Nephron progenitor cell (in vitro differentiated cells): ENCODE measurements at regions not wholly inside any gene's neighbourhood (a gene's known extent, or its start where the extent isn't known, plus 50 kb on each side); places are given as distances from the start of the nearest gene placed in this dataset.
"Not testable (repeated sequence)": the region's sequence is repeated elsewhere in the genome, so short reads cannot be mapped to it uniquely, and the experiment has no call there.

Source experiments
- DNase-seq: peaks from one replicate; pipeline ENCODE4 v3.0.0; 2021
- H3K27ac Mint-ChIP-seq: 2 replicates; pipeline ENCODE4 v1.8.0; 2021; ENCODE audit warnings: mild to moderate bottlenecking, moderate library complexity, mixed read lengths
- H3K27me3 Mint-ChIP-seq: 2 replicates; pipeline ENCODE4 v1.8.0; 2021; ENCODE audit warnings: mild to moderate bottlenecking, low read depth, mixed read lengths; ENCODE audit not compliant: poor library complexity
- H3K36me3 Mint-ChIP-seq: 2 replicates; pipeline ENCODE4 v1.8.0; 2021; ENCODE audit warnings: low read depth, mixed read lengths
- H3K4me1 Mint-ChIP-seq: 2 replicates; pipeline ENCODE4 v1.8.0; 2021; ENCODE audit warnings: mixed read lengths
- H3K4me3 Mint-ChIP-seq: 2 replicates; pipeline ENCODE4 v1.8.0; 2021; ENCODE audit warnings: mild to moderate bottlenecking, moderate library complexity, mixed read lengths
- H3K9me3 Mint-ChIP-seq: 2 replicates; pipeline ENCODE4 v1.8.0; 2021; ENCODE audit warnings: mild to moderate bottlenecking, moderate library complexity, mixed read lengths
- TF ChIP-seq, protein P1 (sequence below): fragments of 200-600 bp; sonication (generic); IDR thresholded peaks from 2 replicates; pipeline ENCODE4 v1.5.0; 2021; ENCODE audit warnings: antibody characterized with exemption

- Mint-ChIP-seq H3K9me3 (no peaks in the 10 kb centered on the region), H3K4me1 (no peaks in the 10 kb centered on the region), H3K36me3 (no peaks in the 10 kb centered on the region), H3K27me3 (no peaks in the 10 kb centered on the region), H3K4me3 (no peak overlapping the region), H3K27ac (no peak overlapping the region)
- DNase-seq: no peak
- TF ChIP-seq, protein P1, sequence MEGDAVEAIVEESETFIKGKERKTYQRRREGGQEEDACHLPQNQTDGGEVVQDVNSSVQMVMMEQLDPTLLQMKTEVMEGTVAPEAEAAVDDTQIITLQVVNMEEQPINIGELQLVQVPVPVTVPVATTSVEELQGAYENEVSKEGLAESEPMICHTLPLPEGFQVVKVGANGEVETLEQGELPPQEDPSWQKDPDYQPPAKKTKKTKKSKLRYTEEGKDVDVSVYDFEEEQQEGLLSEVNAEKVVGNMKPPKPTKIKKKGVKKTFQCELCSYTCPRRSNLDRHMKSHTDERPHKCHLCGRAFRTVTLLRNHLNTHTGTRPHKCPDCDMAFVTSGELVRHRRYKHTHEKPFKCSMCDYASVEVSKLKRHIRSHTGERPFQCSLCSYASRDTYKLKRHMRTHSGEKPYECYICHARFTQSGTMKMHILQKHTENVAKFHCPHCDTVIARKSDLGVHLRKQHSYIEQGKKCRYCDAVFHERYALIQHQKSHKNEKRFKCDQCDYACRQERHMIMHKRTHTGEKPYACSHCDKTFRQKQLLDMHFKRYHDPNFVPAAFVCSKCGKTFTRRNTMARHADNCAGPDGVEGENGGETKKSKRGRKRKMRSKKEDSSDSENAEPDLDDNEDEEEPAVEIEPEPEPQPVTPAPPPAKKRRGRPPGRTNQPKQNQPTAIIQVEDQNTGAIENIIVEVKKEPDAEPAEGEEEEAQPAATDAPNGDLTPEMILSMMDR: no peak
Measured at GRCh38 chr4:66284991-66285451, 614.7 kb upstream of the EPHA5 start.

DNA sequence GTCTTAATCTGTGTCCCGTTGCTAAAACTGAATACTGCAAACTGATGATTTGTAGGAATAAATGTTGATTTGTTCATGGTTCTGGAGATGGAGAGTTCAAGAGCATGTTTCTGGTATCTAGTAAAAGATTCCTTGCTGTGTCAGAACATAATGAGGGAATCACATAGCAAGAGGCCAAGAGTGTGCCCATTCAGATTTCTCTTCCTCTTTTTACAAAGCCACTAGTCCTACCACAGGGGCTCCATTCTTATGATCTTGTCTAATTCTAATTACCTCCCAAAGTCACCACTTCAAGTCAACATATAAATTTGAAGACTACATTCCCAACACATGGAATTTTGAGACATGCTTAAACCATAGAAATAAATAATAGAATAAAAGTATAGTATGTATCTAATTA is 608.8 kb upstream of the EPHA5 start:
- no peak for DNase-seq
- Mint-ChIP-seq H3K27me3 (no peaks in the 10 kb centered on the region), H3K4me1 (no peaks in the 10 kb centered on the region), H3K4me3 (no peak overlapping the region), H3K9me3 (no peaks in the 10 kb centered on the region), H3K27ac (no peak overlapping the region), H3K36me3 (no peaks in the 10 kb centered on the region)
- TF ChIP-seq, protein P1: no peak

- DNase-seq: no peak
- H3K27me3 Mint-ChIP-seq: no peaks in the 10 kb centered on the region
- H3K4me3 Mint-ChIP-seq: no peak overlapping the region
- no peaks in the 10 kb centered on the region for H3K36me3 Mint-ChIP-seq
- no peak overlapping the region for H3K27ac Mint-ChIP-seq
- H3K4me1 Mint-ChIP-seq: no peaks in the 10 kb centered on the region
- peaks cover 8% of the 10 kb centered on the region for H3K9me3 Mint-ChIP-seq
- TF ChIP-seq, protein P1: no peak
Measured at GRCh38 chr4:66275411-66276038, 605.2 kb upstream of the EPHA5 start.

DNA sequence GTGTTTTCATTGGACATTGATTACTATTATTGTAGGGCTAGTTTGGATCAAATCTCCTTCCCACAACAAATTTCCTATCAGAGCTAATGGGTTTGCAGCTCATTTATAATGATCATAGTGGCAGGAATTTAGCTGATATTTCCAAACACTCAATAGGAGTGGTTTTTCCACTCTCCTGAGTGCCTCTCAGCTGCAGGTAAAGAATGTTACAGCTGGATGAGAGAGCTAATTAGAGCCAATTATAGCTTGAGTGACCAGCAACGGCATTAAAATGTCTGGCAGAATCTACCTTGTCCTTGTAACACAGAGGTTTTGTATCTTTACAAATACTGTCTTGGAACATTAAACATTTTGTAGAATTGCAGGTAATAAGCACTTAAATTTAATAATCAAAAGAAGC is 602.8 kb upstream of the EPHA5 start:
- Mint-ChIP-seq H3K36me3 (no peaks in the 10 kb centered on the region), H3K4me1 (no peaks in the 10 kb centered on the region), H3K27me3 (no peaks in the 10 kb centered on the region), H3K9me3 (peaks cover 13% of the 10 kb centered on the region), H3K27ac (no peak overlapping the region), H3K4me3 (no peak overlapping the region)
- DNase-seq: no peak
- TF ChIP-seq, protein P1: no peak

- not testable (repeated sequence) for H3K27me3 Mint-ChIP-seq, H3K27ac Mint-ChIP-seq, H3K4me3 Mint-ChIP-seq, H3K4me1 Mint-ChIP-seq, DNase-seq, H3K36me3 Mint-ChIP-seq
- peaks cover 13% of the 10 kb centered on the region for H3K9me3 Mint-ChIP-seq
Measured at GRCh38 chr4:66270356-66270755, 600.1 kb upstream of the EPHA5 start.

DNA sequence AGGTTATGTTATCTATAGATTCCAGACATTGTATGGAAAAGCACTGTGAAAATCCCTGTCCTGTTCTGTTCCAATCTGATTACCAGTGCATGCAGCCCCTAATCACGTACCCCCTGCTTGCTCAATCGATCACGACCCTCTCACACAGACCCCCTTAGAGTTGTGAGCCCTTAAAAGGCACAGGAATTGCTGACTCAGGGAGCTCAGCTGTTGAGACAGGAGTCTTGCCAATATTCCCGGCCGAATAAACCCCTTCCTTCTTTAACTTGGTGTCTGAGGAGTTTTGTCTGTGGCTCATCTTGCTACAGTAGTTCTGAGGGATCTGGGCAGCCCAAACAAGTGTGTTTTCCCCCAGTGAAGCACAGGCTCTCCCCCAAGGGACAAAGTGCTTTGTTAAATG is 596.3 kb upstream of the EPHA5 start:
- H3K9me3 Mint-ChIP-seq: peaks cover 12% of the 10 kb centered on the region
- DNase-seq, H3K36me3 Mint-ChIP-seq, H3K4me3 Mint-ChIP-seq, H3K27ac Mint-ChIP-seq, H3K4me1 Mint-ChIP-seq, H3K27me3 Mint-ChIP-seq: not testable (repeated sequence)

DNA sequence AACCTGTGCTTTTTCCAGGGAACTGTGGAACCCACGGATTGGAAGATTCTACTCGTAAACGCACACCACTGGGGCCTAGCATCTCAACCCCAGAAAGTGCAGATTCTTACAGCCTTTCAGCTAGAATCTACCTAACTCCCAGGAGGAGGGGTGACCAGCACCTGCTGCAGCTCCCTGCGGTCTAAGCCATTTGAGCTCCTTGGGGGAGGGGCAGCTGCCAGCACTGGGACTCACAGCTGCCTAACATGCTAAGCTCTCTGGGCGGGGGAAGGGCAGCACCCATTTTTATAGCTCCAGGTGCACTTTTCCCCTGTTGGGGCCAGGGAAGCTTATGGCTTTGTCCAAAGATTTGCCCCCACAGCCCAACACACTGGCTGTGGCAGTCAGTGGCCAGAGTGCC is 595.7 kb upstream of the EPHA5 start:
- no peaks in the 10 kb centered on the region for H3K36me3 Mint-ChIP-seq
- peaks cover 7% of the 10 kb centered on the region for H3K9me3 Mint-ChIP-seq
- TF ChIP-seq, protein P1: no peak
- H3K4me3 Mint-ChIP-seq: no peak overlapping the region
- peaks cover 5% of the 10 kb centered on the region for H3K4me1 Mint-ChIP-seq
- peak; percentile 22 for DNase-seq
- H3K27me3 Mint-ChIP-seq: peaks cover 3% of the 10 kb centered on the region
- H3K27ac Mint-ChIP-seq: no peak overlapping the region
